ENCODE measurements at regions not wholly inside any gene's neighbourhood (a gene's known extent, or its start where the extent isn't known, plus 50 kb on each side); places are given as distances from the start of the nearest gene placed in this dataset.

DNA sequence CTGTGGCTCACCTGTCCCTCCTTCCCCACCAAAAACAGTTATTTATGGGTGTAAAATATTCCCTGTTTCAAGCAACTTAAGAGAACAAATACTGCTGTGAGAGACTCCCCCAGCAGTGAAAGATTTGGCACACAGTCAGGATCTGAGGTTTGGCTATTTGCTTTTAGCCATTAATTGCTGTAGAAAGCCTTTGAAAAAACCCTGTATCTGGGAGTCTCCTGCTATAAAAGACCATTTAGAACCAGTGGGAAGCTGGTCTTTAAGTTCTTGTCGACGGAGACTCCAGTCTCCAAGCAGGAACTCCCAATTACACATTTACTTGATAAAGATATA lies 55.1 kb upstream of the PCSK6 start:
- in situ Hi-C loops (cut with HindIII; ENCODE audit: low sequenced_read_pairs): no loop called here
- TF ChIP-seq, protein P1, sequence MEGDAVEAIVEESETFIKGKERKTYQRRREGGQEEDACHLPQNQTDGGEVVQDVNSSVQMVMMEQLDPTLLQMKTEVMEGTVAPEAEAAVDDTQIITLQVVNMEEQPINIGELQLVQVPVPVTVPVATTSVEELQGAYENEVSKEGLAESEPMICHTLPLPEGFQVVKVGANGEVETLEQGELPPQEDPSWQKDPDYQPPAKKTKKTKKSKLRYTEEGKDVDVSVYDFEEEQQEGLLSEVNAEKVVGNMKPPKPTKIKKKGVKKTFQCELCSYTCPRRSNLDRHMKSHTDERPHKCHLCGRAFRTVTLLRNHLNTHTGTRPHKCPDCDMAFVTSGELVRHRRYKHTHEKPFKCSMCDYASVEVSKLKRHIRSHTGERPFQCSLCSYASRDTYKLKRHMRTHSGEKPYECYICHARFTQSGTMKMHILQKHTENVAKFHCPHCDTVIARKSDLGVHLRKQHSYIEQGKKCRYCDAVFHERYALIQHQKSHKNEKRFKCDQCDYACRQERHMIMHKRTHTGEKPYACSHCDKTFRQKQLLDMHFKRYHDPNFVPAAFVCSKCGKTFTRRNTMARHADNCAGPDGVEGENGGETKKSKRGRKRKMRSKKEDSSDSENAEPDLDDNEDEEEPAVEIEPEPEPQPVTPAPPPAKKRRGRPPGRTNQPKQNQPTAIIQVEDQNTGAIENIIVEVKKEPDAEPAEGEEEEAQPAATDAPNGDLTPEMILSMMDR (IDR thresholded peaks at IDR 0.05; ENCODE audit: low read depth, low read length, missing control alignments): no peak
- DNase-seq (ENCODE audit: low read depth): no peak
- no peak overlapping the region for H3K4me3 ChIP-seq (ENCODE audit: low read depth, low read length)

DNA sequence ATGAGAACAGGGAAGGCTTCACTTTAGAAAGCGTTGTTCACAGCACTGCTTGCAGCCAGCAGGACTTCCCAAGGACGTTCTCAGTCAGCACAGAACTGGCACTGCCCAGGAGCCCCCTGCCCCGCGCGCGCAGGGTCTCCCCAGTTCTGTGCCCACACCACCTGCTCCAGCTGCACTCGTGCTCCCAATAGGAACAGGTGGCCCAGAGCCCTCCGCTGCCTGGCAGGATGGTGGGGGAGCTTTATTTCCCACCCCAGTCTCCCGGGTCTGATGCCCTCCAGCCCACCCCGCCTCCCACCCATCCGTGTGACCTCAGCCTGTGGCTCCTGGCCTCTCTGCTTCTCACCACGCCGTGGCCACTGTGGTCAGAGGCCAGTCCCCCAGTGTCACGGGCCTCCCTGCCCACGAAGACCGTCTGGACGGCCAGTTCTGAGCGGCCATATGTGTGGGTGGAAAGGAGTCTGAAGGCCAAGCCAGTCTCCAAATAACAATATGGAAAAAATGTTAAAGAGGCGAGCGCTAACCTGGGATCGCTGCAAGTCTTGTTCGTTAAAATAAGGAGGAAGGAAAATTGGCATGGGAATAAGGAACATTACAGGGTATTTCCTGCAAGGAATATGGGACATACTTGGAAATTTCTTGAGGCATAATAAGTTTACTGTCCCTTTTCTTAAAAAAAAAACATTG lies 54.6 kb upstream of the PCSK6 start:
- DNase-seq (ENCODE audit: low read depth): no peak
- TF ChIP-seq, protein P1 (IDR thresholded peaks at IDR 0.05; ENCODE audit: low read depth, low read length, missing control alignments): no peak
- H3K4me3 ChIP-seq (ENCODE audit: low read depth, low read length): no peak overlapping the region
- in situ Hi-C loops (cut with HindIII; ENCODE audit: low sequenced_read_pairs): no loop called here

DNA sequence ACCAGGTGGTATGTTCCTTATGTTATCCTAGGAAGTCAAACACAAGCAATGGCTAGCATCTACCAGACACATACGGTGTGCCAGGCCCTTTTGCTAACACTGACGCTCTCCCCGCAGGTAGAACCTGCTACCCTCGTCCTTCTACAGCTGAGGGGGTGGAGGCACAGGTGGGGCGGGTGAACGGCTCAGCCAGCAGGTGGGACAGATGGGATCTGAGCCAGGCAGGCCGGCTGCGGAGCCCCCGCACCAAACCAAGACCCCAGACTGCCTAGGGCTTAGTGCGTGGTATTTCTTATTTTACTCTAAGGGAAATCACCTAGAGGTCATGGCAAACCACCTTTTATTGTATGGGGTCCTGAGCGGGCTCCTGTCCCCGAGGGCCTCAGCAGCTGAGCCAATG lies 53.9 kb upstream of the PCSK6 start:
- no peak overlapping the region for H3K4me3 ChIP-seq (ENCODE audit: low read depth, low read length)
- in situ Hi-C loops (cut with HindIII; ENCODE audit: low sequenced_read_pairs): no loop called here
- TF ChIP-seq, protein P1 (IDR thresholded peaks at IDR 0.05; ENCODE audit: low read depth, low read length, missing control alignments): no peak
- no peak for DNase-seq (ENCODE audit: low read depth)

DNA sequence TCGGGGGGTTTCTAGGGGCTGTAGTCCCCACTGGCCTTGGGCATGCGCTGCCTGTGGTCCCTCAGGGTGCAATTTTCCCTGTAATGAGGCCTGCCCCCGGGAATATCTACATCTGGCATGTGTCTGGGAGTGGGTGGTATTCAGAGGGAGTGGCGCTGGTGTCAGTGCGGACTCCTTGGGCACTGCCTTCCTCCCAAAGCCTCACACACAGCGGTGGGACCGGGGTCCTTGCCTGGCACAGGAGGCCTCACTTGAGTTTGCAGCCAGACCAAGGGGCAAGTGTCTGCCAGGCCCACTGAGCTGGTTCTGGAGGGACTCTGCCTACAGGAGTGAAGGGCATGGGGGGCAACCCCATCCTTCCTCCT lies 53.5 kb upstream of the PCSK6 start:
- in situ Hi-C loops (cut with HindIII; ENCODE audit: low sequenced_read_pairs): no loop called here
- H3K4me3 ChIP-seq (ENCODE audit: low read depth, low read length): no peak overlapping the region
- no peak for DNase-seq (ENCODE audit: low read depth)
- TF ChIP-seq, protein P1 (IDR thresholded peaks at IDR 0.05; ENCODE audit: low read depth, low read length, missing control alignments): no peak

DNA sequence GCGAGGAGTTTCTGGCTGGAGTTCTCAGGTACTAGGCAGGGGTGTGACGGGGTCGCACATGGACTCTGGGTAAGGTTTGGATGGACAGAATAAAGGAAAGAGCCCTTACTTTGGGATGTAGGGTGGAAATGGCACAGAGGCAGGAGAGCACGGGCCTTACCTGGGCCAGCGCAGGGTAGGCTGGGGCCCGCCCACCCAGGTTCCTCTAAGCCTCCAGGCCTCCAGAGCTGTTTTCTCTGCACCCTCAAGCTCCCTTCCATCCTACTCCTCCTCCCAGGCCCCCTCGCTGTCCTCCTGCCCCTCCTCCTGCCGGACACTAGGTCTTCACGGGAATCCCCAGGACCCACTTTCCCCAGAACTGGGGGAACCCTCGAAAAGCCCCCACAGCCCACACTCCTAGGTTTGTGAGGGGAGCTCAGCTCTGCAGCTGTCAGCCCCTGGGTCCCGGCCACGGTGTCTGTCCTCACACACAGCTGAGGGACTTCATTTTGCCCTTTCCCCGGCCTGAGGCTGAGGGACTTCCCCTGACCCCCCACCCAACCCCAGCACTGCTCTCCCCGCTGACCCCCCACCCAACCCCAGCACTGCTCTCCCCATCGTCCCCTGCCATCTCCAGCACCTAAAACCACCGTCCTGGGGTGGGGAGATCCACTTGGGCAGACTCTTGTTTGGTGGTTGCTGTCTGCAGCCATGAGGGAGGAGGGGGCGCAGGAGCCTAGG lies 53.0 kb upstream of the PCSK6 start:
- DNase-seq (ENCODE audit: low read depth): no peak
- H3K4me3 ChIP-seq (ENCODE audit: low read depth, low read length): no peak overlapping the region
- TF ChIP-seq, protein P1 (IDR thresholded peaks at IDR 0.05; ENCODE audit: low read depth, low read length, missing control alignments): no peak
- in situ Hi-C loops (cut with HindIII; ENCODE audit: low sequenced_read_pairs): no loop called here

DNA sequence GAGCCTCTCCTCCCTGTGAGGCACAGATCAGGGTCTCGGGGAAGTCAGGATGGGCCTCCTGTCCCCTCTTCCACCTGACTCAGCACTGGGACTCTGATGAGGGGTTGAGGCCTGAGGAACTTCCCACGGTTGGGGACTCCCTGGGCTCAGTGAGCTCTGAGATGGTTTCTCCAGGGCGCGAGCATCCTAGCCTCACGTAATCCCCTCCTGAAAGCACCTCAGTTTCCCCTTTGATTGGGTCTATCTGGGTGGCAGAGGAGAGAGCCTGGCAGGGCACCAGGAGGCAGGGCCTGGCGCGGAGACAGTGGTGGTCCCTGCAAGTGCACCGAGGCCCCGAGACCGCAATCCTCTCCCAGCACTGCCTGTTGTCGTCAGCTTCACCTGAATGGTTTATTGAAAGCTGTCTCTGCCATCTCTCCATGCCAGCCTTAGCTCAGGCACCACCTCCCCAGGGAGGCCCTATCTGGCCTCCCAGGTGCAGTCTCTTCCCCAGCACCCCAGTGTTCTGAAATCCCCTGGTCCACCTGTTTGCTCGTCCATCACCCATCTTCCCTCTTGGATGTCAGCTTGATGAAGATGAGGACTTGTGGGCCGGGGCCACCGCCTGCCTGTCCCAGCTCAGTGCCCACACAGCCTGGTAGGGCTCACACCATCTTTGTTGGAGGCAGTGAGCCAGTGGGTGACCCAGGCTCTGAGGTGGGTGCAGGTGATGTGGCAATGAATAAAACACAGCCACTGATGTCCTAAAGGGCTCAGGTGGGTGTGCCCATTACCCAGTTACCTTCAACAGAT lies 52.2 kb upstream of the PCSK6 start:
- no peak for DNase-seq (ENCODE audit: low read depth)
- no peak overlapping the region for H3K4me3 ChIP-seq (ENCODE audit: low read depth, low read length)
- TF ChIP-seq, protein P1 (IDR thresholded peaks at IDR 0.05; ENCODE audit: low read depth, low read length, missing control alignments): no peak
- in situ Hi-C loops (cut with HindIII; ENCODE audit: low sequenced_read_pairs): no loop called here
